ENCODE measurements at regions not wholly inside any gene's neighbourhood (a gene's known extent, or its start where the extent isn't known, plus 50 kb on each side); places are given as distances from the start of the nearest gene placed in this dataset.
"Not testable (repeated sequence)": the region's sequence is repeated elsewhere in the genome, so short reads cannot be mapped to it uniquely, and the experiment has no call there.

DNA sequence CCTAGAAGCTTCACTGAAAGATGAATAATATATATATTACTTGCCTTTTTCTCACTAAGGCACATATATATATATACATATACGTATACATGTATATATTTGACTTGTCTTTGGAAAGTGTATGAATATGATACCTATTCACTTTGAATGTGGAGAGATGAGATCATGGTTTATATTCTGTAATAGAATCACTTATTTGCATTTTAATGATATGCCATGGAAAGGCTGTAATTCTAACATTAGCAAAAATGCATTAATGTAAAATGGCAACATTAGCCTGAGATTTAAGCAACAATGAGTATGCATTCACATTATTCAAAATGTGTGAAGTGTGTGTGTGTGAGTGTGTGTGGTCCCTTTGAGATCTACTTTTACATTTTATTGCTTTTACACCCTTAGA, 54.5 kb upstream of the PRKD1 start:
- TF ChIP-seq, protein P1, sequence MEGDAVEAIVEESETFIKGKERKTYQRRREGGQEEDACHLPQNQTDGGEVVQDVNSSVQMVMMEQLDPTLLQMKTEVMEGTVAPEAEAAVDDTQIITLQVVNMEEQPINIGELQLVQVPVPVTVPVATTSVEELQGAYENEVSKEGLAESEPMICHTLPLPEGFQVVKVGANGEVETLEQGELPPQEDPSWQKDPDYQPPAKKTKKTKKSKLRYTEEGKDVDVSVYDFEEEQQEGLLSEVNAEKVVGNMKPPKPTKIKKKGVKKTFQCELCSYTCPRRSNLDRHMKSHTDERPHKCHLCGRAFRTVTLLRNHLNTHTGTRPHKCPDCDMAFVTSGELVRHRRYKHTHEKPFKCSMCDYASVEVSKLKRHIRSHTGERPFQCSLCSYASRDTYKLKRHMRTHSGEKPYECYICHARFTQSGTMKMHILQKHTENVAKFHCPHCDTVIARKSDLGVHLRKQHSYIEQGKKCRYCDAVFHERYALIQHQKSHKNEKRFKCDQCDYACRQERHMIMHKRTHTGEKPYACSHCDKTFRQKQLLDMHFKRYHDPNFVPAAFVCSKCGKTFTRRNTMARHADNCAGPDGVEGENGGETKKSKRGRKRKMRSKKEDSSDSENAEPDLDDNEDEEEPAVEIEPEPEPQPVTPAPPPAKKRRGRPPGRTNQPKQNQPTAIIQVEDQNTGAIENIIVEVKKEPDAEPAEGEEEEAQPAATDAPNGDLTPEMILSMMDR (conservative IDR thresholded peaks at IDR 0.05): no peak
- Mint-ChIP-seq H3K4me1 (no peaks in the 10 kb centered on the region), H3K9me3 (peaks cover 1% of the 10 kb centered on the region), H3K36me3 (ENCODE audit: low read depth) (no peaks in the 10 kb centered on the region), H3K27ac (ENCODE audit: unreplicated experiment) (no peak overlapping the region), H3K4me3 (no peak overlapping the region), H3K27me3 (ENCODE audit: low read depth) (peaks cover 20% of the 10 kb centered on the region)
- no peak for DNase-seq (ENCODE audit: low read depth, low spot score)

DNA sequence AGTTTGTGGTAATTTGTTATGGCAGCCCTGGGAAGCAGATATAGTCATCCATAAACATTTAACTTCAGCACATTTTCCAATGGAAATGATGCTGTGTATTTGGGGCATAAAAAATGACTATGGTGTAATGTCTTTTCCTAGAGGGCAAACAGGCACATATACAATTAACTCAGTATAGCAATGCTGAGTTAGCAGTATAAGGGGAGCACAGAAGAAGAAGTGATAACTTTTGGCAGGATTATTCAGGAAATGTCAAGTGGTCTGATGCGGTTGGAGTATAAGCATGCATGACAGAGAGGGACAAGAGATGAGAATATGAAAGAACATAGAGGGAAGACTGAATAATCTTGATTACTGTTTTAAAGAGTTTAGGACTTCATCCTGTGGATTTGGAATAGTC, 55.3 kb upstream of the PRKD1 start:
- Mint-ChIP-seq H3K4me3 (no peak overlapping the region), H3K36me3 (ENCODE audit: low read depth) (no peaks in the 10 kb centered on the region), H3K27ac (ENCODE audit: unreplicated experiment) (no peak overlapping the region), H3K27me3 (ENCODE audit: low read depth) (peaks cover 20% of the 10 kb centered on the region), H3K9me3 (no peaks in the 10 kb centered on the region), H3K4me1 (no peaks in the 10 kb centered on the region)
- TF ChIP-seq, protein P1 (conservative IDR thresholded peaks at IDR 0.05): no peak
- DNase-seq (ENCODE audit: low read depth, low spot score): no peak

DNA sequence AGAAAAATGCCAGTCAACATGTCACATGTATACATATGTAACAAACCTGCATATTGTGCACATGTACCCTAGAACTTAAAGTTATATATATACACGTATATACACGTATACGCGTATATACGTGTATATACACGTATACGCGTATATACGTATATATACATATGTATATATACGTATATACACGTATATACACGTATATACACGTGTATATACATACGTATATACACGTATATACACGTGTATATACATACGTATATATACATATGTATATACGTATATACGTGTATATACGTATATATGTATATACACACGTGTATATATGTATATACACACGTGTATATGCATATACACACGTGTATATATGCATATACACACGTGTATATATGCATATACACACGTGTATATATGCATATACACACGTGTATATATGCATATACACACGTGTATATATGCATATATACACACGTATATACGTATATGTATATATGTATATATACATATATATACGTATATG, 62.8 kb upstream of the PRKD1 start:
- not testable (repeated sequence) for H3K27me3 Mint-ChIP-seq (ENCODE audit: low read depth); DNase-seq (ENCODE audit: low read depth, low spot score); H3K9me3 Mint-ChIP-seq; H3K4me3 Mint-ChIP-seq; H3K36me3 Mint-ChIP-seq (ENCODE audit: low read depth); H3K4me1 Mint-ChIP-seq; H3K27ac Mint-ChIP-seq (ENCODE audit: unreplicated experiment)

DNA sequence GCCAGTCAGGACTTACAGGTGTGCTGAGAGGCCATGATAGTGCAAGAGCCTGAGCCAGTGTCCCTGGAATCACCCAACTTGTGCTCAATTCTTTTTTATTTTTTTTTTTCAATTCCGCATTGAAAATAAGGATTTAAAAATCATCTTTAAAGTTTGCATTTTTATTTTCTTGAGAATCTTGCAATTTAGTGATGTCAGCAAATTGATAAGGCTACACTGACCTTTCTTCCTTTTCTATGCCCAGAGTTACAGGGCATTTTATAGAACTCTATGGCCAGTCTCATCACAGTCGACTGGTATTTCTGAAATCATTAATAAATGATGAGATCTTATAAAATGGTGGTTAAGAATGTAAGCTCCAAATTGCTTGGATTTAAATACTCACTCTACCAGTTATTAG, 63.3 kb upstream of the PRKD1 start:
- no peaks in the 10 kb centered on the region for H3K4me1 Mint-ChIP-seq
- H3K27me3 Mint-ChIP-seq (ENCODE audit: low read depth): peaks cover 2% of the 10 kb centered on the region
- no peak for DNase-seq (ENCODE audit: low read depth, low spot score)
- H3K27ac Mint-ChIP-seq (ENCODE audit: unreplicated experiment): no peak overlapping the region
- H3K9me3 Mint-ChIP-seq: peaks cover 3% of the 10 kb centered on the region
- H3K36me3 Mint-ChIP-seq (ENCODE audit: low read depth): no peaks in the 10 kb centered on the region
- TF ChIP-seq, protein P1 (conservative IDR thresholded peaks at IDR 0.05): no peak
- H3K4me3 Mint-ChIP-seq: no peak overlapping the region

DNA sequence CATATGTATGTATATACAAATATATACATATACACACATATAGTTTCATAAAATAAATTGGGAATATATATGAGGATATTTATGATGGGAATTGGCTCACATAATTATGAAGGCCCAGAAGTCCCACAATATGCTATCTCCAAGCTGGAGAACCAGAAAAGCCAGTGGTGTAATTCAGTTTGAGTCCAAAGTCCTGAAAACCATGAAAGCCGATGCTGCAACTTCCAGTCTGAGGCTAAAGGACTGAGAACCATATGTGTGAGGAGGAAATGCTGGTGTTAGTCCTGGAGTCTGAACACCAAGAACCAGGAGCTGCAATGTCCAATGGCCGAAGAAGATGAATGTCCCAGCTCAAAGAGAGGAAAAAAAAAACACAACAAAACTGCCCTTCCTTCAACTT, 65.5 kb upstream of the PRKD1 start:
- Mint-ChIP-seq H3K27me3 (ENCODE audit: low read depth) (no peaks in the 10 kb centered on the region), H3K36me3 (ENCODE audit: low read depth) (no peaks in the 10 kb centered on the region), H3K9me3 (peaks cover 3% of the 10 kb centered on the region), H3K27ac (ENCODE audit: unreplicated experiment) (no peak overlapping the region), H3K4me1 (no peaks in the 10 kb centered on the region), H3K4me3 (no peak overlapping the region)
- TF ChIP-seq, protein P1 (conservative IDR thresholded peaks at IDR 0.05): no peak
- DNase-seq (ENCODE audit: low read depth, low spot score): no peak

DNA sequence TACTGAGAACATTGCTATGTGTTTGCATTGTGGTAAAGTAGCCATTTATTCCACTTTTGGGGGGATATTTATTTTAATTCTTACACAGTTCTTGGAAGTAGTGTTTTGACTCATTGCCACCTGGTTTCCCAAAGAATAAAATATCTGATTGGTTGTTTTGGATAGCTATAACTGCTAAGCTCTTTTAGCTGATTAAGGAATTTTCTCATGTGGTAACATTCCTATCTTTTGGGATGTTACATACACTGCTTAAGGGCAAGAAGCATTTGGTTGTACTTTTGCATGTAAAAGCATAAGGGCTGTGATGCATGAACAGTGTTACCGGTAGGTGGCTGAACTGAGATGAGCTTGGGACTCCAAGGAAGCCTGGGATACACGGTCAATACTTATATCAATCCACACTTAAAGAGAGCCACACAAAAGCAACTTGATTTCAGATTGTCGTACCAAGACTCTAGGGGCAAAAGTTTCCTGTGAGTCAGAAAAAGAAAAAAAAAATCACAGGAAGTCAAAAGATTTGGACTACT, 71.4 kb upstream of the PRKD1 start:
- H3K9me3 Mint-ChIP-seq: peaks cover 3% of the 10 kb centered on the region
- TF ChIP-seq, protein P1 (conservative IDR thresholded peaks at IDR 0.05): no peak

More for the DNA sequence above, 71.4 kb upstream of the PRKD1 start:
- no peaks in the 10 kb centered on the region for H3K36me3 Mint-ChIP-seq (ENCODE audit: low read depth)
- no peak overlapping the region for H3K27ac Mint-ChIP-seq (ENCODE audit: unreplicated experiment)
- H3K4me1 Mint-ChIP-seq: peaks cover 4% of the 10 kb centered on the region
- no peak overlapping the region for H3K4me3 Mint-ChIP-seq
- DNase-seq (ENCODE audit: low read depth, low spot score): no peak
- no peaks in the 10 kb centered on the region for H3K27me3 Mint-ChIP-seq (ENCODE audit: low read depth)
